Endothelial cell of umbilical vein (primary cell): ENCODE measurements at regions not wholly inside any gene's neighbourhood (a gene's known extent, or its start where the extent isn't known, plus 50 kb on each side); places are given as distances from the start of the nearest gene placed in this dataset.

Experiments used
- BruUV-seq: library from RNA; stranded (reverse); fragments of 400-500 nt; replicated peaks from 2 replicates; lab custom pipeline; 2021; lab: Mats Ljungman, UMichigan
- CTCF ChIA-PET: fragments of 300-600, 350-600 bp; sonication (Branson Sonifier 250); formaldehyde crosslinking; loops from one replicate; lab custom pipeline; 2021; ENCODE audit warnings: antibody characterized with exemption, inconsistent platforms; lab: Charles Lee
- POLR2A ChIA-PET: fragments of 300-600, 350-600 bp; sonication (Branson Sonifier 250); formaldehyde crosslinking; loops from one replicate; lab custom pipeline; 2021; ENCODE audit warnings: antibody characterized with exemption, inconsistent platforms; lab: Charles Lee
- DNase-seq: peaks from one replicate; pipeline ENCODE4 v3.0.0-alpha.2; 2011; ENCODE audit warnings: low read depth, low spot score
- FAIRE-seq: peaks from 2 replicates; lab custom pipeline; 2011; peaks lifted over from hg19 to GRCh38; lab: Jason Lieb, UNC
- H2AFZ ChIP-seq: 2 replicates; pipeline ENCODE4 v1.6.0; 2012; ENCODE audit warnings: low read depth, low read length, control low read depth, inconsistent platforms
- H3K27ac ChIP-seq: 2 replicates; pipeline ENCODE4 v1.5.1; 2011; ENCODE audit warnings: low read depth, mild to moderate bottlenecking, control low read depth, low read length, moderate library complexity; ENCODE audit not compliant: insufficient read depth
- H3K27me3 ChIP-seq, 2 experiments: 2 replicates each; pipeline versions ENCODE4 v1.6.0 to v1.6.1; 2011; ENCODE audit warnings: low read length in 2 of 2, mixed read lengths in 1 of 2; ENCODE audit not compliant: control insufficient read depth in 2 of 2, insufficient read depth in 2 of 2
- H3K36me3 ChIP-seq, 2 experiments: 2 replicates in 1 of 2; 3 replicates in 1 of 2; pipeline ENCODE4 v1.5.1; 2011; ENCODE audit warnings: low read length in 2 of 2, mild to moderate bottlenecking in 1 of 2, moderate library complexity in 1 of 2; ENCODE audit not compliant: control insufficient read depth in 2 of 2, insufficient read depth in 2 of 2; ENCODE audit errors: extremely low read depth in 1 of 2
- H3K4me1 ChIP-seq: 3 replicates; pipeline ENCODE4 v1.5.1; 2011; ENCODE audit warnings: mild to moderate bottlenecking, low read length; ENCODE audit not compliant: control insufficient read depth, insufficient read depth; ENCODE audit errors: extremely low read depth
- H3K4me2 ChIP-seq: 2 replicates; pipeline ENCODE4 v1.6.1; 2011; ENCODE audit warnings: low read length, control low read depth, mixed read lengths; ENCODE audit not compliant: insufficient read depth
- H3K4me3 ChIP-seq, 3 experiments: fragments of 200-600 bp in 1 of 3; sonication (generic), shearing (Covaris generic) in 1 of 3; replicated peaks in 1 of 3; 2 replicates each; pipeline ENCODE4 v1.5.1; 2011 to 2016; ENCODE audit warnings: control low read depth in 3 of 3, low read length in 3 of 3, mild to moderate bottlenecking in 2 of 3, inconsistent platforms in 1 of 3, low read depth in 1 of 3, moderate library complexity in 1 of 3; ENCODE audit not compliant: insufficient read depth in 1 of 3
- H3K79me2 ChIP-seq: 2 replicates; pipeline ENCODE4 v1.6.0; 2012; ENCODE audit warnings: low read length, inconsistent platforms; ENCODE audit not compliant: control insufficient read depth, insufficient read depth
- H3K9ac ChIP-seq: replicated peaks from 2 replicates; pipeline ENCODE3; 2011; ENCODE audit warnings: low read length, control low read depth; ENCODE audit not compliant: insufficient read depth; ENCODE audit errors: extremely low read depth
- H3K9me1 ChIP-seq: replicated peaks from 3 replicates; pipeline ENCODE4 v1.6.0; 2011; ENCODE audit warnings: mild to moderate bottlenecking, low read length; ENCODE audit not compliant: control insufficient read depth, insufficient read depth; ENCODE audit errors: extremely low read depth
- H3K9me3 ChIP-seq: replicated peaks from 2 replicates; pipeline ENCODE4 v1.5.1; 2012; ENCODE audit warnings: low read length, inconsistent platforms; ENCODE audit not compliant: control insufficient read depth, insufficient read depth
- H4K20me1 ChIP-seq: replicated peaks from 2 replicates; pipeline ENCODE3; 2011; ENCODE audit warnings: mild to moderate bottlenecking, low read length; ENCODE audit not compliant: control insufficient read depth, insufficient read depth; ENCODE audit errors: extremely low read depth
- EZH2 ChIP-seq: IDR thresholded peaks from 2 replicates; pipeline ENCODE4 v1.6.1; 2012; ENCODE audit warnings: borderline replicate concordance, low read depth, mild to moderate bottlenecking, moderate library complexity, low read length, inconsistent platforms; ENCODE audit not compliant: severe bottlenecking
- FOS ChIP-seq: IDR thresholded peaks from 2 replicates; pipeline ENCODE4 v1.6.1; 2011; ENCODE audit warnings: mild to moderate bottlenecking, low read length, moderate library complexity, borderline replicate concordance; ENCODE audit not compliant: insufficient read depth
- GATA2 ChIP-seq: IDR thresholded peaks from 2 replicates; pipeline ENCODE4 v1.7.0; 2011; ENCODE audit warnings: low read depth, mild to moderate bottlenecking, moderate library complexity, mixed read lengths, low read length; ENCODE audit not compliant: insufficient read length, insufficient read depth
- JUN ChIP-seq: IDR thresholded peaks from 2 replicates; pipeline ENCODE4 v1.6.1; 2011; ENCODE audit warnings: borderline replicate concordance, low read depth; ENCODE audit not compliant: insufficient read length, insufficient read depth
- MYC ChIP-seq: IDR thresholded peaks from one replicate; pipeline ENCODE4 v1.6.1; 2011; ENCODE audit warnings: mild to moderate bottlenecking, low read depth, low read length
- POLR2A ChIP-seq: IDR thresholded peaks from 2 replicates; pipeline ENCODE4 v1.6.1; 2012; ENCODE audit warnings: low read depth, mild to moderate bottlenecking, control low read depth, low read length
- POLR2AphosphoS5 ChIP-seq: IDR thresholded peaks from 2 replicates; pipeline ENCODE4 v1.6.1; 2012; ENCODE audit warnings: low read depth, mild to moderate bottlenecking, control low read depth, low read length, moderate library complexity; ENCODE audit not compliant: insufficient read depth
- dilution Hi-C: fragments of 300-500 bp; cut with MboI; formaldehyde crosslinking; loops from one replicate; pipeline ENCODE4 v1.15.0; 2019; ENCODE audit warnings: low sequenced_read_pairs; ENCODE audit not compliant: extremely low pct_ligation_motif_present
- intact Hi-C: fragments of 100-400 bp; cut with micrococcal nuclease; formaldehyde crosslinking; loops from one replicate; pipeline ENCODE4 v1.10.0; 2022
- TF ChIP-seq, protein P1 (sequence below), 2 donors: IDR thresholded peaks; 1 replicate in 1 of 2; 2 replicates in 1 of 2; pipeline ENCODE4 v1.5.1; 2011; ENCODE audit warnings: low read length in 2 of 2, mild to moderate bottlenecking in 2 of 2, moderate library complexity in 2 of 2, control low read depth in 1 of 2, inconsistent platforms in 1 of 2, low read depth in 1 of 2; ENCODE audit not compliant: insufficient read depth in 1 of 2; ENCODE audit errors: extremely low read depth in 1 of 2
- TF ChIP-seq, protein P2 (sequence below): IDR thresholded peaks from 2 replicates; pipeline ENCODE4 v1.6.1; 2011; ENCODE audit not compliant: insufficient read depth, insufficient read length

DNA sequence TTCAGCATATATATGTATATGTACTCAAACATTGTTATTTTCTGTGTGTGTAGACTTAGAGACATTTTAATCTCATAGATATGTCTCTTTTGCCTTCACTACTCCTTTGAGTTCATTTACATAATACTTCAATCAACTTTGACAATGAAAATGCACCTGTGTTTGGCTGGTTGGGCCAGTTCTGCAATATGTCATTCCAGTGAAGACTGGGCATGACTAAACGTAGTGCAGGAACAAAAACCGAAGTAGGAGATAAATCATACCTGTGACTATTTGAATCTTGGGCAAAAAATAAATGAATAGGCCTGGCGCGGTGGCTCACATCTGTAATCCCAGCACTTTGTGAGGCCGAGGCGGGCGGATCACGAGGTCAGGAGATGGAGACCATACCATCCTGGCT is 640.0 kb upstream of the ANO3 start:
- H3K79me2 ChIP-seq = no peaks in the 10 kb centered on the region
- BruUV-seq = no TSS peak
- no peaks in the 10 kb centered on the region for H3K27me3 ChIP-seq
- dilution Hi-C loops = no loop called here
- TF ChIP-seq POLR2AphosphoS5 = no peak
- TF ChIP-seq, protein P1, sequence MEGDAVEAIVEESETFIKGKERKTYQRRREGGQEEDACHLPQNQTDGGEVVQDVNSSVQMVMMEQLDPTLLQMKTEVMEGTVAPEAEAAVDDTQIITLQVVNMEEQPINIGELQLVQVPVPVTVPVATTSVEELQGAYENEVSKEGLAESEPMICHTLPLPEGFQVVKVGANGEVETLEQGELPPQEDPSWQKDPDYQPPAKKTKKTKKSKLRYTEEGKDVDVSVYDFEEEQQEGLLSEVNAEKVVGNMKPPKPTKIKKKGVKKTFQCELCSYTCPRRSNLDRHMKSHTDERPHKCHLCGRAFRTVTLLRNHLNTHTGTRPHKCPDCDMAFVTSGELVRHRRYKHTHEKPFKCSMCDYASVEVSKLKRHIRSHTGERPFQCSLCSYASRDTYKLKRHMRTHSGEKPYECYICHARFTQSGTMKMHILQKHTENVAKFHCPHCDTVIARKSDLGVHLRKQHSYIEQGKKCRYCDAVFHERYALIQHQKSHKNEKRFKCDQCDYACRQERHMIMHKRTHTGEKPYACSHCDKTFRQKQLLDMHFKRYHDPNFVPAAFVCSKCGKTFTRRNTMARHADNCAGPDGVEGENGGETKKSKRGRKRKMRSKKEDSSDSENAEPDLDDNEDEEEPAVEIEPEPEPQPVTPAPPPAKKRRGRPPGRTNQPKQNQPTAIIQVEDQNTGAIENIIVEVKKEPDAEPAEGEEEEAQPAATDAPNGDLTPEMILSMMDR (IDR thresholded peaks at IDR 0.05; ENCODE audit: extremely low read depth in 1 of 2, insufficient read depth in 1 of 2, low read depth in 1 of 2, low read length in 2 of 2) = no peak
- TF ChIP-seq EZH2 = no peak
- no peak for TF ChIP-seq MYC
- no peak for TF ChIP-seq JUN
- TF ChIP-seq FOS = no peak
- no peak for TF ChIP-seq GATA2
- TF ChIP-seq, protein P2, sequence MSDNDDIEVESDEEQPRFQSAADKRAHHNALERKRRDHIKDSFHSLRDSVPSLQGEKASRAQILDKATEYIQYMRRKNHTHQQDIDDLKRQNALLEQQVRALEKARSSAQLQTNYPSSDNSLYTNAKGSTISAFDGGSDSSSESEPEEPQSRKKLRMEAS = no peak
- TF ChIP-seq POLR2A = no peak
- no peak overlapping the region for H3K27ac ChIP-seq
- no peaks in the 10 kb centered on the region for H3K9me3 ChIP-seq
- no peak overlapping the region for H3K9ac ChIP-seq
- ChIA-PET POLR2A (no interaction called here), CTCF (no interaction called here)
- H3K4me2 ChIP-seq = no peak overlapping the region
- H4K20me1 ChIP-seq = no peaks in the 10 kb centered on the region
- intact Hi-C loops = no loop called here
- H3K4me1 ChIP-seq = no peaks in the 10 kb centered on the region
- FAIRE-seq (no peak), DNase-seq (no peak)
- no peaks in the 10 kb centered on the region for H3K36me3 ChIP-seq
- H3K9me1 ChIP-seq = no peaks in the 10 kb centered on the region
- H2AFZ ChIP-seq = no peak overlapping the region
- H3K4me3 ChIP-seq = no peak overlapping the region
